Pancreas (tissue), 10 donors: ENCODE measurements at regions not wholly inside any gene's neighbourhood (a gene's known extent, or its start where the extent isn't known, plus 50 kb on each side); places are given as distances from the start of the nearest gene placed in this dataset.

Source experiments
- ATAC-seq, 4 donors: fragments of 200-7000 bp; cut with Tn5 transposase; one replicate each; pipeline versions ENCODE4 v1.8.0 to v1.9.1; 2020; ENCODE audit warnings: mild to moderate bottlenecking in 4 of 4, moderate library complexity in 4 of 4
- DNase-seq, 6 donors: peaks; one replicate each; pipeline ENCODE4 v3.0.0-alpha.2; 2020
- FAIRE-seq: peaks from 2 replicates; lab custom pipeline; 2012; peaks lifted over from hg19 to GRCh38; lab: Jason Lieb, UNC
- H3K27ac ChIP-seq, 4 donors: fragments of 200-600 bp; sonication (generic); 1 replicate in 3 of 4; 2 replicates in 1 of 4; pipeline versions ENCODE4 v1.5.0 to v1.8.0; 2020
- H3K27me3 ChIP-seq, 4 donors: fragments of 200-600 bp; one replicate each; pipeline ENCODE4 v1.8.0; 2021
- H3K36me3 ChIP-seq, 3 donors: fragments of 200-600 bp; sonication (generic) in 1 of 3; one replicate each; pipeline versions ENCODE4 v1.5.0 to v1.8.0; 2020 to 2021
- H3K4me1 ChIP-seq, 3 donors: fragments of 200-600 bp; one replicate each; pipeline ENCODE4 v1.8.0; 2021
- H3K4me3 ChIP-seq, 4 donors: fragments of 200-600 bp; sonication (generic) in 2 of 4; one replicate each; pipeline versions ENCODE4 v1.5.0 to v1.8.0; 2020 to 2021
- H3K9me3 ChIP-seq, 4 donors: fragments of 200-600 bp; one replicate each; pipeline ENCODE4 v1.8.0; 2021
- WGBS, 2 donors: extraction: QIAGEN DNeasy Blood & Tissue Kit; methylation state at CpG; one replicate each; pipeline ENCODE4 v1.1.7; 2013; 5-methylcytosine and 5-hydroxymethylcytosine counted together
- intact Hi-C, 3 donors: fragments of 100-400 bp; cut with DNase I; formaldehyde crosslinking; loops; one replicate each; pipeline versions ENCODE4 v1.11.1 to v1.14.2; 2022
- TF ChIP-seq, protein P1 (sequence below), 4 donors: fragments of 200-600 bp; sonication (generic) in 3 of 4; IDR thresholded peaks; one replicate each; pipeline versions ENCODE4 v1.5.0 to v1.8.0; 2021; ENCODE audit warnings: antibody characterized with exemption in 4 of 4
- donor health status: healthy with polysubstance abuse.
- donor health status: DM: no; HTN: no; CAD: no; lungs with moderate emphysema.
- donor health status: DM: no; HTN: no; CAD: no.
- donor health status: control.
- donor health status: control.
- donor health status: Bipolar disorder and iron deficiency.
- donor health status: DM: yes; HTN: yes; CAD: no.
- donor health status: DM: no; HTN: no; CAD: no.
- donor health status: DM: no; HTN: no; CAD: no.
- donor health status: DM: yes; HTN: yes; CAD: no.

GRCh38 chr6:21461844-21462518, 131.6 kb upstream of the SOX4 start:
- H3K36me3 ChIP-seq: no peaks in the 10 kb centered on the region
- H3K4me1 ChIP-seq: no peaks in the 10 kb centered on the region
- no peak for FAIRE-seq
- no peak overlapping the region for H3K27ac ChIP-seq
- no peaks in the 10 kb centered on the region for H3K27me3 ChIP-seq
- ATAC-seq: no peak
- H3K9me3 ChIP-seq: no peaks in the 10 kb centered on the region
- H3K4me3 ChIP-seq: no peak overlapping the region
- TF ChIP-seq, protein P1, sequence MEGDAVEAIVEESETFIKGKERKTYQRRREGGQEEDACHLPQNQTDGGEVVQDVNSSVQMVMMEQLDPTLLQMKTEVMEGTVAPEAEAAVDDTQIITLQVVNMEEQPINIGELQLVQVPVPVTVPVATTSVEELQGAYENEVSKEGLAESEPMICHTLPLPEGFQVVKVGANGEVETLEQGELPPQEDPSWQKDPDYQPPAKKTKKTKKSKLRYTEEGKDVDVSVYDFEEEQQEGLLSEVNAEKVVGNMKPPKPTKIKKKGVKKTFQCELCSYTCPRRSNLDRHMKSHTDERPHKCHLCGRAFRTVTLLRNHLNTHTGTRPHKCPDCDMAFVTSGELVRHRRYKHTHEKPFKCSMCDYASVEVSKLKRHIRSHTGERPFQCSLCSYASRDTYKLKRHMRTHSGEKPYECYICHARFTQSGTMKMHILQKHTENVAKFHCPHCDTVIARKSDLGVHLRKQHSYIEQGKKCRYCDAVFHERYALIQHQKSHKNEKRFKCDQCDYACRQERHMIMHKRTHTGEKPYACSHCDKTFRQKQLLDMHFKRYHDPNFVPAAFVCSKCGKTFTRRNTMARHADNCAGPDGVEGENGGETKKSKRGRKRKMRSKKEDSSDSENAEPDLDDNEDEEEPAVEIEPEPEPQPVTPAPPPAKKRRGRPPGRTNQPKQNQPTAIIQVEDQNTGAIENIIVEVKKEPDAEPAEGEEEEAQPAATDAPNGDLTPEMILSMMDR (IDR thresholded peaks at IDR 0.05): no peak
- intact Hi-C loops: no loop called here
- no peak for DNase-seq

GRCh38 chr6:21462519-21462852, 131.1 kb upstream of the SOX4 start:
- WGBS, 2 donors: 70 to 81% methylated on average over 2 of the region's 2 CpGs
- no peak for ATAC-seq

DNA sequence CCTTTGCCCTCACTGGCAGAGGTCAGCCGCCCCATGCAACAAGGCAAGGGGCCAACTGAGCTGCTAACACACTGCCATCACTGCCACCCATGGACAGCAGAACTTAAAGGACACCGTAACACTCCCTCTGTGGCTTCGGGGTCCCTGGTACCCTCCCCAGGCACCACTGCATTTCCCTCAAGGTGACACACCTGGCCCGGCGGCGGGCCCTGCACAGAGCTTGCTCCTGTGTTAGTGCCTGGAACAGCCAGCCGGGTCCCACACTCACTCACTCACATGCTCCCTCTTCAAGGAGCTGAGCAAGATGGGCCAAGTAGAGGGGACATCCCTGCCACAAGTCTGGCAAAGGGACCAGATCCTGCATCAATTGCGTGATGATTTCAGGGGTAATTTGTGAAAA, 126.5 kb upstream of the SOX4 start:
- Histone ChIP-seq H3K4me3 (no peak overlapping the region), H3K36me3 (no peaks in the 10 kb centered on the region), H3K27ac (no peak overlapping the region), H3K4me1 (no peaks in the 10 kb centered on the region), H3K27me3 (no peaks in the 10 kb centered on the region), H3K9me3 (no peaks in the 10 kb centered on the region)
- TF ChIP-seq, protein P1 (IDR thresholded peaks at IDR 0.05): no peak
- peak in 1 of 6 donors; percentile 46 for DNase-seq
- 95 to 97% methylated on average over 8 of the region's 8 CpGs for WGBS, 2 donors
- intact Hi-C loops: no loop called here
- ATAC-seq: no peak
- FAIRE-seq: no peak

More at GRCh38 chr6:21462519-21462852, 131.1 kb upstream of the SOX4 start:
- FAIRE-seq: no peak
- no peaks in the 10 kb centered on the region for H3K27me3 ChIP-seq
- intact Hi-C loops: no loop called here
- H3K4me3 ChIP-seq: no peak overlapping the region
- no peaks in the 10 kb centered on the region for H3K9me3 ChIP-seq
- TF ChIP-seq, protein P1 (IDR thresholded peaks at IDR 0.05): no peak
- H3K27ac ChIP-seq: no peak overlapping the region
- H3K36me3 ChIP-seq: no peaks in the 10 kb centered on the region
- no peak for DNase-seq
- H3K4me1 ChIP-seq: no peaks in the 10 kb centered on the region

- Histone ChIP-seq H3K4me1 (peaks cover 0 to 6% (median 0%) of the 10 kb centered on the region in 3 donors), H3K4me3 (no peak overlapping the region), H3K36me3 (no peaks in the 10 kb centered on the region), H3K9me3 (no peaks in the 10 kb centered on the region), H3K27me3 (no peaks in the 10 kb centered on the region), H3K27ac (no peak overlapping the region)
- DNase-seq (no peak), ATAC-seq (no peak), FAIRE-seq (no peak)
- WGBS, 2 donors: 60 to 77% methylated on average over 1 of the region's 1 CpG
- TF ChIP-seq, protein P1 (IDR thresholded peaks at IDR 0.05): no peak
- intact Hi-C loops: no loop called here
These were observed 125.1 kb upstream of the SOX4 start for GRCh38 chr6:21468461-21468860.

DNA sequence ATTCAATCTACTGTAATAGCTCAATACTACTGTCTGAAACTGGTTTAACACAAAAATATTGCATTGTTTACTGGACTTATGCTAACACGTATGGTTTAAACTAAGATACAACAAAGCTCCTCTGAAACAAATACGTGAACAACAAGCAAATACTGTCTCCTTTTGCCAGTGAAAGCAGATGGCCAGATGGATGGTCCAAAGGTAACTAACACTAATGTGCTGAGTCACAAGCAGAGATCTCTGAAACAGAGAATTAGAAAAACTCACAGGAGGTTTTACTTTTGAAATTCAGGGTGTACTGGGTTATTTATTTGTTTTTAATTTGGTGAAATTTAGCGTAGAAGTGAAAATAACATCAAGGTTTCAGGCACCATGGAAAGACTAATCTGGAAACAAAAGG, 124.3 kb upstream of the SOX4 start:
- Histone ChIP-seq H3K4me1 (peaks cover 0 to 6% (median 0%) of the 10 kb centered on the region in 3 donors), H3K27ac (no peak overlapping the region), H3K36me3 (no peaks in the 10 kb centered on the region), H3K27me3 (no peaks in the 10 kb centered on the region), H3K4me3 (no peak overlapping the region), H3K9me3 (no peaks in the 10 kb centered on the region)
- FAIRE-seq: no peak
- no peak for ATAC-seq
- 82 to 83% methylated on average over 3 of the region's 3 CpGs for WGBS, 2 donors
- intact Hi-C loops: no loop called here
- DNase-seq: no peak
- TF ChIP-seq, protein P1 (IDR thresholded peaks at IDR 0.05): no peak
